Activated CD4-positive, alpha-beta T cell treated with anti-CD3 and anti-CD28 coated beads, Interleukin-2, amount 10 ng/mL, durations not matched to agents 7 days and 5 days (primary cell): ENCODE measurements at regions not wholly inside any gene's neighbourhood (a gene's known extent, or its start where the extent isn't known, plus 50 kb on each side); places are given as distances from the start of the nearest gene placed in this dataset.

ENCODE experiments used
- CTCF ChIA-PET: fragments of 350-600 bp; sonication (Branson Sonifier 250); formaldehyde crosslinking; loops from one replicate; lab custom pipeline; 2021; ENCODE audit warnings: antibody characterized with exemption; lab: Charles Lee
- POLR2A ChIA-PET: fragments of 350-600 bp; sonication (Branson Sonifier 250); formaldehyde crosslinking; loops from one replicate; lab custom pipeline; 2021; ENCODE audit warnings: antibody characterized with exemption; lab: Charles Lee
- DNase-seq: peaks from one replicate; pipeline ENCODE4 v3.0.0-alpha.2; 2020
- H3K27ac Mint-ChIP-seq: one replicate; pipeline ENCODE4 v1.8.0; 2021; ENCODE audit warnings: mild to moderate bottlenecking, moderate library complexity, mixed read lengths
- H3K27me3 Mint-ChIP-seq: one replicate; pipeline ENCODE4 v1.8.0; 2021; ENCODE audit warnings: mixed read lengths
- H3K36me3 Mint-ChIP-seq: one replicate; pipeline ENCODE4 v1.8.0; 2021; ENCODE audit warnings: low read depth, mixed read lengths
- H3K4me1 Mint-ChIP-seq: one replicate; pipeline ENCODE4 v1.8.0; 2021; ENCODE audit warnings: mixed read lengths
- H3K4me3 Mint-ChIP-seq: one replicate; pipeline ENCODE4 v1.8.0; 2021; ENCODE audit warnings: mild to moderate bottlenecking, moderate library complexity, mixed read lengths
- H3K9me3 Mint-ChIP-seq: one replicate; pipeline ENCODE4 v1.8.0; 2021; ENCODE audit warnings: mixed read lengths

GRCh38 chr20:40522405-40522804, 166.6 kb downstream of the MAFB start:
- Mint-ChIP-seq H3K36me3 (no peaks in the 10 kb centered on the region), H3K27me3 (no peaks in the 10 kb centered on the region), H3K27ac (no peak overlapping the region), H3K9me3 (peaks cover 5% of the 10 kb centered on the region), H3K4me3 (no peak overlapping the region), H3K4me1 (no peaks in the 10 kb centered on the region)
- ChIA-PET POLR2A (no interaction called here), CTCF (interaction anchor here (0.5 kb wide), 1 partner anchor 20 kb away, joined by 3 read pairs; no protein-coding TSS in a partner anchor)
- no peak for DNase-seq

GRCh38 chr20:40521962-40522361, 167.1 kb downstream of the MAFB start:
- Mint-ChIP-seq H3K27ac (no peak overlapping the region), H3K4me1 (no peaks in the 10 kb centered on the region), H3K27me3 (no peaks in the 10 kb centered on the region), H3K9me3 (peaks cover 5% of the 10 kb centered on the region), H3K4me3 (no peak overlapping the region), H3K36me3 (no peaks in the 10 kb centered on the region)
- ChIA-PET CTCF (no interaction called here), POLR2A (no interaction called here)
- no peak for DNase-seq

DNA sequence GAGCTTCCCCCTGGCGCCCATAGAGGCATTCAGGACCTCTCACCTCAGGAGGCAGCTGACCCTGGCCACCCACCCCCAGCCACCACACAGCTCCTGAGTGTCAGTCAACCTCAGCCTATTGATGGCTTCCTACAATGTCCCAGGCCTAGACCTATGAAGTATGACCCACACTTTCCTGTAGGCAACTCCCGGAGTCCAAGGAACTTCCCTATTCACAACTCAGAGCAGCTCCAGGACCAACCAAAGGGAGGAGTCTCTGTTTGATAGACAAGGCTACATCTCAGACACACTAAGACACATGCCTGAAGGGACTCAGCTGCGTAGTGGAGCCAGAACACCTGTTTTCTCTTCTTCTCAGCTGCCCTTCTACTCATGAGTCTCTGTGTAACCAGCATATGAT, 169.1 kb downstream of the MAFB start:
- POLR2A ChIA-PET = no interaction called here
- no peaks in the 10 kb centered on the region for H3K27me3 Mint-ChIP-seq

DNA sequence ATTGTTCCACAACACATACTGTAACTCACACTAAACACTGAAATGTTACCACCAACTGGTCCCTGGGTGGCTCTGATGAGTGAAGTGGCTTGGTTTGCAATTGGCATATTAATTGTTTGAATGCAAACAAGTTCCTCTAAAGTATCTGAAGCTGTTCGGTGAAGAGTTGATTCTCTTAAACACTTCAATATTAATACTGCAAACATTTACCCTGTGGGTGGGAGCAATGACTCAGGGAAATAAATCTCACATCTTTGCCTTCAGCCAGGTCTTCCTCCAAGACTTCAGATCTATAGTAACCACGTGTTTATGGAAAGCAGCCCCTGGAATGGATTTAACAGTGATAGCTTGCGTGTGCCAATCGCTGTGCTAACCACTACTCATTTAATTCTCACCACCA, 176.0 kb downstream of the MAFB start:
- no peaks in the 10 kb centered on the region for H3K9me3 Mint-ChIP-seq
- H3K36me3 Mint-ChIP-seq = no peaks in the 10 kb centered on the region
- no peaks in the 10 kb centered on the region for H3K4me1 Mint-ChIP-seq
- POLR2A ChIA-PET = no interaction called here
- H3K4me3 Mint-ChIP-seq = no peak overlapping the region
- no peak overlapping the region for H3K27ac Mint-ChIP-seq
- DNase-seq = no peak
- no peaks in the 10 kb centered on the region for H3K27me3 Mint-ChIP-seq
- CTCF ChIA-PET = no interaction called here

More for the DNA sequence above, 169.1 kb downstream of the MAFB start:
- CTCF ChIA-PET = no interaction called here
- no peak for DNase-seq
- Mint-ChIP-seq H3K9me3 (peaks cover 5% of the 10 kb centered on the region), H3K4me3 (no peak overlapping the region), H3K27ac (no peak overlapping the region), H3K36me3 (no peaks in the 10 kb centered on the region), H3K4me1 (no peaks in the 10 kb centered on the region)

- Mint-ChIP-seq H3K9me3 (no peaks in the 10 kb centered on the region), H3K27me3 (no peaks in the 10 kb centered on the region), H3K4me3 (no peak overlapping the region), H3K4me1 (no peaks in the 10 kb centered on the region), H3K36me3 (no peaks in the 10 kb centered on the region), H3K27ac (no peak overlapping the region)
- DNase-seq = no peak
- ChIA-PET CTCF (no interaction called here), POLR2A (no interaction called here)
Observed at GRCh38 chr20:40512591-40512990, 176.4 kb downstream of the MAFB start.

DNA sequence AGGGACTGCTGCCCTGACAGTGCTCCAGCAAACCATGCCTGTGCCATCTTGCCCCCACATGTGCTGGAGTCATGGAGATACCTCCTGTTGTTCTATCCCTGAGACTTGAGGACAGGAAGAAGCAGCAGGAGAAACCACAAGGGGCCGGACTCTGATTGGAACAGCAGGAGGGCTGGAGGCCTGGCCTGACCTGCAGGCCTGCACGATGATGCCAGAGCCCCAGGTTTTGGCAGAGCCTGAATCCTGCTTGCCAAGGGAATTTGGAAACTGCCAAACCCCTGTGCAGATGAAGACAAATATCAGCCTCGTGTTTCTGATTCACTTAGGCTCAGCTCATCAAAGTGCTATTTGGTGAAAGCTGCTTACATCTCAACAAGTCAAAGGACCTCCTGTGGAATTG, 177.6 kb downstream of the MAFB start:
- no peaks in the 10 kb centered on the region for H3K9me3 Mint-ChIP-seq
- no peaks in the 10 kb centered on the region for H3K27me3 Mint-ChIP-seq
- no peaks in the 10 kb centered on the region for H3K36me3 Mint-ChIP-seq
- no peak for DNase-seq
- CTCF ChIA-PET = no interaction called here
- no peaks in the 10 kb centered on the region for H3K4me1 Mint-ChIP-seq
- POLR2A ChIA-PET = no interaction called here
- no peak overlapping the region for H3K27ac Mint-ChIP-seq
- no peak overlapping the region for H3K4me3 Mint-ChIP-seq

DNA sequence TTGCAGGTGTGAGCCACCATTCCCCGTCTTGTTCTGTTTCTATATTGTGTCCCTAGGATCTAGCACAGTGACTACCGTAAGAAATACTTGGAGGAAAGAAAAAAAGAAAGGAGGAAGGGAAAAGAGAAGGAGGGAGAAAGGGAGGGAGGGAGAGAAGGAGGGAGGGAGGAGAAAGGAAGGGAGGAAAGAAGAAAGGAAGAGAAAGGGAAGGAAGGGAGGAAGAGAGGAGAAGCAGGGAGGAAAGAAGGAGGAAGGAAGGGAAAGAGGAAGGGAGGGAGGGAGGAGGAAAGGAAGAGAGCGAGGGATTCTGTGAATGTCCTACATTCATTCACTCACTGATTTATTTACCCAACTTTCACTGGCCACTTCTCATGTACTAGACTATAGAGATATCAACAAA, 178.4 kb downstream of the MAFB start:
- CTCF ChIA-PET = no interaction called here
- Mint-ChIP-seq H3K9me3 (no peaks in the 10 kb centered on the region), H3K4me3 (no peak overlapping the region), H3K36me3 (no peaks in the 10 kb centered on the region), H3K27ac (no peak overlapping the region), H3K27me3 (no peaks in the 10 kb centered on the region), H3K4me1 (no peaks in the 10 kb centered on the region)
- no peak for DNase-seq
- POLR2A ChIA-PET = no interaction called here

- POLR2A ChIA-PET = no interaction called here
- Mint-ChIP-seq H3K36me3 (no peaks in the 10 kb centered on the region), H3K4me1 (no peaks in the 10 kb centered on the region), H3K4me3 (no peak overlapping the region), H3K9me3 (no peaks in the 10 kb centered on the region), H3K27ac (no peak overlapping the region), H3K27me3 (no peaks in the 10 kb centered on the region)
- no peak for DNase-seq
- CTCF ChIA-PET = no interaction called here
Observed at GRCh38 chr20:40508821-40509220, 180.2 kb downstream of the MAFB start.

DNA sequence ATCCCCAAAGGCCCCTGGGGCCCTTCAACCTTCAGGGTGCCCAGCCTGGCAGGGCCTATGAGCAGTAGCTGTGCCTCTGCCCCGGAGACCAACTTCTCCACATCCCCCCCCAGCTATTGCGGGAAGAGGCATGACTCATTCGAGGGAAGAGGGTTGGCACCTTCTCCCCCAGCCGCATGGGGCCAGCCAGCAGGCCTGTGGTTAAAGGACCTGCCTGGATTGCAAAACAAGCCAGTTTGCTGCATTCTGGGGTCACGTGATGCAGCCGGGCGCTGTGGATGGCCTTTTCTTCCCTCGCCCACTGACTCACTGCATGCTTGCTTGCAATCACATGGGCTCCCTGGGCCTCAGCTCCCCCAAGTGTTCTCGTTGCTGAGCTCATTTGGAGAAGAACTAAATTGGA, 182.5 kb downstream of the MAFB start:
- CTCF ChIA-PET = no interaction called here
- POLR2A ChIA-PET = no interaction called here
- no peaks in the 10 kb centered on the region for H3K4me1 Mint-ChIP-seq
- H3K4me3 Mint-ChIP-seq = no peak overlapping the region
- no peaks in the 10 kb centered on the region for H3K36me3 Mint-ChIP-seq
- DNase-seq = peak; percentile 7
- H3K27me3 Mint-ChIP-seq = no peaks in the 10 kb centered on the region
- H3K9me3 Mint-ChIP-seq = no peaks in the 10 kb centered on the region
- no peak overlapping the region for H3K27ac Mint-ChIP-seq

DNA sequence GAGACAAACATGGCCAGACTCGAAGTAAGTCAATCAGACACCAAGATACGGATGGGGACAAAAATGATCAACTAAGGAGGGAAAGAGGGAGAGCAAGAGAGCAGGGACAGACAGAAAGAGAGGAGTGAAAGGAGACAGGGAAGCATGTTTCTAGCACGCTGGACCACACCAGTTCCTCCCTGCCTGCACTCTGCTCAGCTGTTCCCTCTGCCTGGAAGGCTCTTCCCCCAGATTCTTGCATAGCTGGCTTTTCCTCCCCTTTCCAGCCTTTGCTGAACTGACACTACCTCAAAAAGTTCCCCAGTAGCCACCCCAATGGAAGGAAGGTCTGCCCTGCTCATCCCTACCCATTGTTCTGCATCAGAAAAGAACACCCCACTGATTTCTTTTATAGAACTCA, 185.9 kb downstream of the MAFB start:
- DNase-seq = no peak
- H3K27me3 Mint-ChIP-seq = no peaks in the 10 kb centered on the region
- ChIA-PET POLR2A (no interaction called here), CTCF (no interaction called here)
- no peaks in the 10 kb centered on the region for H3K9me3 Mint-ChIP-seq
- H3K27ac Mint-ChIP-seq = no peak overlapping the region
- H3K4me1 Mint-ChIP-seq = peaks cover 2% of the 10 kb centered on the region
- no peaks in the 10 kb centered on the region for H3K36me3 Mint-ChIP-seq
- no peak overlapping the region for H3K4me3 Mint-ChIP-seq

- DNase-seq = no peak
- Mint-ChIP-seq H3K9me3 (no peaks in the 10 kb centered on the region), H3K27me3 (no peaks in the 10 kb centered on the region), H3K27ac (no peak overlapping the region), H3K4me1 (peaks cover 2% of the 10 kb centered on the region), H3K4me3 (no peak overlapping the region), H3K36me3 (no peaks in the 10 kb centered on the region)
- CTCF ChIA-PET = interaction anchor here (1.0 kb wide), 1 partner anchor 24 kb away, joined by 3 read pairs; no protein-coding TSS in a partner anchor
- POLR2A ChIA-PET = no interaction called here
Observed at GRCh38 chr20:40502576-40502975, 186.5 kb downstream of the MAFB start.

DNA sequence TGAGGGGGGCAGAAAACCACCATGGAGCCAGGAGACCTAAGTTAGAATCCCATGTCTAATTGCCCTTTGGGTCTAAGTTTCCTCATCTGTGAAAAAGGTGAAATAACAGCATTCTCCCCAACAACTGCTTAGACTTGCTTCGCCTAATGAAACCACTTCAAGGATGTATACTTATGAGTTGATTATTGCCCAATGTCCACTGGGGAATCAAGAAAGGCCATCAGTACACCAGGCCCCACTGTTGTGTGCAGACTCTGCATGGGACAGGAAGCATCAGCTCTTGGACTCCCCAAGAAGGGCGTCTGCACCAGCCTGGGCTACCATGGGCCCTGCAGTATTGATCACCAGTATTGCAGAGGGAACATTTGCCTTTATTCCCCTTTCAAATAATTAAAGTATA, 189.6 kb downstream of the MAFB start:
- H3K9me3 Mint-ChIP-seq = no peaks in the 10 kb centered on the region
- ChIA-PET POLR2A (no interaction called here), CTCF (no interaction called here)
- DNase-seq = no peak
- no peaks in the 10 kb centered on the region for H3K36me3 Mint-ChIP-seq
- no peak overlapping the region for H3K27ac Mint-ChIP-seq
- no peak overlapping the region for H3K4me3 Mint-ChIP-seq
- peaks cover 2% of the 10 kb centered on the region for H3K4me1 Mint-ChIP-seq
- no peaks in the 10 kb centered on the region for H3K27me3 Mint-ChIP-seq

- no peaks in the 10 kb centered on the region for H3K27me3 Mint-ChIP-seq
- H3K4me1 Mint-ChIP-seq = peaks cover 2% of the 10 kb centered on the region
- H3K27ac Mint-ChIP-seq = no peak overlapping the region
- POLR2A ChIA-PET = no interaction called here
- CTCF ChIA-PET = no interaction called here
- no peak overlapping the region for H3K4me3 Mint-ChIP-seq
- no peaks in the 10 kb centered on the region for H3K9me3 Mint-ChIP-seq
- H3K36me3 Mint-ChIP-seq = no peaks in the 10 kb centered on the region
- DNase-seq = no peak
Observed at GRCh38 chr20:40497899-40498691, 190.9 kb downstream of the MAFB start.

DNA sequence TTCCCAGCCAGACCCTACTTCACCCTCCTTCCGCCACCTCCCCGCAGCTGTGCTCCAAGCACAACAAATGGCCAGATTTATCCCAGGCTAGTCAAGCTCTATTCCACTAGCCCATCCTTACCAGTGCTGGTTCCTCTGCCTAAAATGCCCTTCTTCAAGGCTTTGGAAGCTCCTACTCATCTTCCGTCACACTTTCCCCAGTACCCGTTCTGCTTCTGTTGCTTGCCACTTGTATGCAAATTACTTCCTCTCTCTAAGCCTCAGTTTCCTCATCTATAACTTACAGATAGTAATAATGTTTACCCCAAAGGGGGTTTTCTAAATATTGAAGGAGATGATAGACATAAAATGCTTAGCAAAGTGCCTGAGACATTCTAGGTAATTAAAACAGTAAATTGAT, 193.1 kb downstream of the MAFB start:
- no peaks in the 10 kb centered on the region for H3K9me3 Mint-ChIP-seq
- no peak for DNase-seq
- H3K4me1 Mint-ChIP-seq = peaks cover 2% of the 10 kb centered on the region
- ChIA-PET CTCF (no interaction called here), POLR2A (no interaction called here)
- no peaks in the 10 kb centered on the region for H3K27me3 Mint-ChIP-seq
- no peak overlapping the region for H3K27ac Mint-ChIP-seq
- H3K4me3 Mint-ChIP-seq = no peak overlapping the region
- H3K36me3 Mint-ChIP-seq = no peaks in the 10 kb centered on the region
